ENCODE measurements at regions not wholly inside any gene's neighbourhood (a gene's known extent, or its start where the extent isn't known, plus 50 kb on each side); places are given as distances from the start of the nearest gene placed in this dataset.

GRCh38 chr14:21894003-21894897, 220.6 kb upstream of the OR4E1 start:
- TF ChIP-seq CTCF (IDR thresholded peaks at IDR 0.05): no peak
- TF ChIP-seq POLR2AphosphoS5 (IDR thresholded peaks at IDR 0.05; ENCODE audit: insufficient read depth in 1 of 2, low read depth in 1 of 2): no peak
- no peak for TF ChIP-seq POLR2A (IDR thresholded peaks at IDR 0.05)

Data from vagina (tissue), 2 donors.